GM12878 (cell line): ENCODE measurements at regions not wholly inside any gene's neighbourhood (a gene's known extent, or its start where the extent isn't known, plus 50 kb on each side); places are given as distances from the start of the nearest gene placed in this dataset.

Experiments used
- ATAC-seq: fragments of 200-7000 bp; cut with Tn5 transposase; 3 replicates; pipeline ENCODE4 v1.9.1; 2020; ENCODE audit warnings: mild to moderate bottlenecking, moderate library complexity
- BruUV-seq: library from RNA; stranded (reverse); fragments of 400-500 nt; replicated peaks from 2 replicates; lab custom pipeline; 2021; lab: Mats Ljungman, UMichigan
- CTCF ChIA-PET: fragments of 300-600 bp; sonication (Branson Sonifier 250); formaldehyde crosslinking; extraction: SDS; loops from one replicate; lab custom pipeline; 2021; ENCODE audit warnings: inconsistent platforms; lab: Yijun Ruan, JAX
- POLR2A ChIA-PET: fragments of 350-600 bp; formaldehyde crosslinking; extraction: SDS; loops from one replicate; lab custom pipeline; 2021; ENCODE audit warnings: inconsistent platforms; lab: Charles Lee
- RAD21 ChIA-PET: fragments of 300-600 bp; sonication (Branson Sonifier 250); formaldehyde crosslinking; loops from one replicate; lab custom pipeline; 2023; ENCODE audit warnings: antibody characterized with exemption; ENCODE audit not compliant: unreplicated experiment; lab: Charles Lee
- SMC1A ChIA-PET: fragments of 300-600 bp; sonication (Branson Sonifier 250); formaldehyde crosslinking; loops from one replicate; lab custom pipeline; 2023; ENCODE audit not compliant: unreplicated experiment, uncharacterized antibody; lab: Charles Lee
- DNase-seq: peaks from one replicate; pipeline ENCODE4 v3.0.0-alpha.2; 2011; ENCODE audit warnings: low read depth, low spot score
- FAIRE-seq: peaks from 3 replicates; lab custom pipeline; 2011; peaks lifted over from hg19 to GRCh38; lab: Jason Lieb, UNC
- H2AFZ ChIP-seq: 2 replicates; pipeline ENCODE4 v1.6.0; 2011; ENCODE audit warnings: low read depth, low read length, control low read depth; ENCODE audit not compliant: control insufficient read depth
- H3K27ac ChIP-seq: 2 replicates; pipeline ENCODE4 v1.5.1; 2011; ENCODE audit warnings: control low read depth; ENCODE audit not compliant: control insufficient read depth, insufficient read depth
- H3K27me3 ChIP-seq, 2 experiments: replicated peaks in 1 of 2; 2 replicates each; pipeline versions ENCODE4 v1.6.0 to v1.6.1; 2011; ENCODE audit warnings: low read length in 1 of 2; ENCODE audit not compliant: control insufficient read depth in 2 of 2, insufficient read depth in 2 of 2
- H3K36me3 ChIP-seq, 2 experiments: 2 replicates each; pipeline ENCODE4 v1.5.1; 2011; ENCODE audit warnings: low read length in 1 of 2; ENCODE audit not compliant: control insufficient read depth in 2 of 2, insufficient read depth in 2 of 2
- H3K4me1 ChIP-seq: 2 replicates; pipeline ENCODE4 v1.6.1; 2011; ENCODE audit warnings: mild to moderate bottlenecking, low read length, moderate library complexity, mixed read lengths; ENCODE audit not compliant: control insufficient read depth, insufficient read depth
- H3K4me2 ChIP-seq: 2 replicates; pipeline ENCODE4 v1.6.0; 2011; ENCODE audit warnings: control low read depth; ENCODE audit not compliant: control insufficient read depth, insufficient read depth
- H3K4me3 ChIP-seq: fragments of 200-600 bp; sonication (generic); 2 replicates; pipeline ENCODE4 v1.5.1; 2016
- H3K79me2 ChIP-seq: 2 replicates; pipeline ENCODE4 v1.6.0; 2011; ENCODE audit warnings: low read length; ENCODE audit not compliant: control insufficient read depth, insufficient read depth
- H3K9ac ChIP-seq: 2 replicates; pipeline ENCODE4 v1.8.0; 2011; ENCODE audit warnings: low read length, control low read depth, mixed read lengths; ENCODE audit not compliant: control insufficient read depth, insufficient read depth
- H3K9me3 ChIP-seq: replicated peaks from 3 replicates; pipeline ENCODE4 v1.5.1; 2011; ENCODE audit warnings: mild to moderate bottlenecking, low read length; ENCODE audit not compliant: control insufficient read depth, insufficient read depth
- H4K20me1 ChIP-seq: 2 replicates; pipeline ENCODE4 v1.6.0; 2011; ENCODE audit not compliant: control insufficient read depth, insufficient read depth
- EED ChIP-seq: sonication (generic); IDR thresholded peaks from 2 replicates; pipeline ENCODE4 v1.6.1; 2016; ENCODE audit warnings: antibody characterized with exemption, low read depth
- PML ChIP-seq: IDR thresholded peaks from 2 replicates; pipeline ENCODE4 v1.6.1; 2012; ENCODE audit warnings: low read length, inconsistent platforms
- POLR2A ChIP-seq: IDR thresholded peaks from 2 replicates; pipeline ENCODE4 v1.6.1; 2011; ENCODE audit warnings: low read depth, mild to moderate bottlenecking, low read length
- PRDM15 ChIP-seq: fragments of 450-650 bp; formaldehyde crosslinking; IDR thresholded peaks from 2 replicates; pipeline ENCODE4 v1.4.0; 2020; ENCODE audit warnings: mild to moderate bottlenecking, moderate library complexity
- SIN3A ChIP-seq: IDR thresholded peaks from 2 replicates; pipeline ENCODE4 v1.6.1; 2012; ENCODE audit warnings: low read depth, low read length, improper control_type of control experiment
- in situ Hi-C: fragments of 300-500 bp; cut with MboI; formaldehyde crosslinking; loops from 9 replicates; pipeline ENCODE4 v1.14.3; 2018; ENCODE audit warnings: mixed read lengths
- intact Hi-C: fragments of 100-400 bp; cut with micrococcal nuclease; formaldehyde crosslinking; loops from one replicate; pipeline ENCODE4 v1.14.2; 2022; ENCODE audit not compliant: unreplicated experiment

- in situ Hi-C loops: no loop called here
- ATAC-seq (no peak), DNase-seq (no peak), FAIRE-seq (no peak)
- CTCF ChIA-PET: no interaction called here
- BruUV-seq: no TSS peak
- H2AFZ ChIP-seq: no peak overlapping the region
- SMC1A ChIA-PET: interaction anchor here (0.9 kb wide), 1 partner anchor 10 kb away, joined by 3 read pairs; no protein-coding TSS in a partner anchor
- TF ChIP-seq SIN3A: no peak
- no peak for TF ChIP-seq POLR2A
- TF ChIP-seq PRDM15 (CRISPR knock-in tag): no peak
- TF ChIP-seq EED: no peak
- no peak for TF ChIP-seq PML
- H4K20me1 ChIP-seq: no peaks in the 10 kb centered on the region
- no peaks in the 10 kb centered on the region for H3K4me1 ChIP-seq
- no peaks in the 10 kb centered on the region for H3K27me3 ChIP-seq
- POLR2A ChIA-PET: no interaction called here
- H3K79me2 ChIP-seq: no peaks in the 10 kb centered on the region
- intact Hi-C loops: no loop called here
- H3K9me3 ChIP-seq: no peaks in the 10 kb centered on the region
- H3K4me3 ChIP-seq: no peak overlapping the region
- H3K4me2 ChIP-seq: no peak overlapping the region
- H3K9ac ChIP-seq: no peak overlapping the region
- no peak overlapping the region for H3K27ac ChIP-seq
- RAD21 ChIA-PET: no interaction called here
- no peaks in the 10 kb centered on the region for H3K36me3 ChIP-seq
These were observed 446.6 kb upstream of the SORCS1 start for GRCh38 chr10:107611115-107611514.
